ENCODE measurements at regions not wholly inside any gene's neighbourhood (a gene's known extent, or its start where the extent isn't known, plus 50 kb on each side); places are given as distances from the start of the nearest gene placed in this dataset.

DNA sequence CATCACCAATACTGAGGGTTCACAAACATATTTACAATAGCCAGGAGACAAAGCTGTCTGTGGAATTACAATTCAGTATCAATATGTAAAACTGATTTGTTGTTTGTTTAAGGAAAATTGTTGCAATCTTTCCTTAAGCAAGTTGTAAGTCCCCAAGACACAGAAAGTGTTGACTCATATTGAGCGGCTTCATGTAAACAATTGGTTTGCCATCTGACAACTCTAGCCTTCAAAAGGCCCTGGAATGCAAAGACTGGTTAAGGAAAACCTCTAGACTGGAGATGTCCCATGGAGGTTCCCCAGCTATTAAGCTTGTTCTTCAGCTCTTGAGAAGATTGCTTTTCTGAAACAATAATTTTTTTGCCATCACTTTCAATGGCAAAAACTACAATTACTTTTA, 283.7 kb upstream of the PROK2 start:
- H3K9ac ChIP-seq (ENCODE audit: extremely low read depth, low read length, poor library complexity, severe bottlenecking): no peak overlapping the region
- no peak overlapping the region for H3K27ac Mint-ChIP-seq

DNA sequence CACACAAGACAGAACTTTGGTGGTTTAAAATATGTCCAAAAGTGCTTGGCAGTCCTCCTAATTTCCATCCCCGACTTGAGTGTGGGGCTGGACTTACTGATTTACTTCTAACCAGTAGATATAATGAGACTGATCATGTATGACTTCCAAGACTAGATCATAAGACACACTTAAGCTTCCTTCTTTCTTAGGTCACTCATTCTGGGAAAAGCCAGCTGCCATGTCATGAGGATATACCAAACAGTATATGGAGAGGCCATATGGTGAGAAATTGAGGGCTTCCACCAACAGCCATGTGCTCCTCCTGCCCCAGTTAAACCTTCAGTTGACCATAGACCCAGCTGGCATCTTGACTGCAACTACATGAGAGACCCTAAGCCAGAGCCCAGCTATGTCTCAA, 282.8 kb upstream of the PROK2 start:
- Mint-ChIP-seq H3K27ac (no peak overlapping the region), H3K4me1 (no peaks in the 10 kb centered on the region), H3K36me3 (ENCODE audit: low read depth) (peaks cover 10% of the 10 kb centered on the region), H3K27me3 (ENCODE audit: insufficient read depth) (no peaks in the 10 kb centered on the region), H3K4me3 (no peak overlapping the region), H3K9me3 (peaks cover 19% of the 10 kb centered on the region)
- peaks cover 2% of the 10 kb centered on the region for H3K4me1 ChIP-seq (ENCODE audit: control insufficient read depth, insufficient read depth, low read length)
- H3K27me3 ChIP-seq (ENCODE audit: control insufficient read depth, insufficient read depth, low read length, poor library complexity, severe bottlenecking): no peaks in the 10 kb centered on the region
- no peak for DNase-seq
- no peak overlapping the region for H3K27ac ChIP-seq (ENCODE audit: low read depth, low read length)
- WGBS, 2 experiments (ENCODE audit: insufficient coverage in 1 of 2, insufficient read length in 1 of 2): 60 to 82% methylated on average over 1 of the region's 1 CpG
- TF ChIP-seq, protein P1, sequence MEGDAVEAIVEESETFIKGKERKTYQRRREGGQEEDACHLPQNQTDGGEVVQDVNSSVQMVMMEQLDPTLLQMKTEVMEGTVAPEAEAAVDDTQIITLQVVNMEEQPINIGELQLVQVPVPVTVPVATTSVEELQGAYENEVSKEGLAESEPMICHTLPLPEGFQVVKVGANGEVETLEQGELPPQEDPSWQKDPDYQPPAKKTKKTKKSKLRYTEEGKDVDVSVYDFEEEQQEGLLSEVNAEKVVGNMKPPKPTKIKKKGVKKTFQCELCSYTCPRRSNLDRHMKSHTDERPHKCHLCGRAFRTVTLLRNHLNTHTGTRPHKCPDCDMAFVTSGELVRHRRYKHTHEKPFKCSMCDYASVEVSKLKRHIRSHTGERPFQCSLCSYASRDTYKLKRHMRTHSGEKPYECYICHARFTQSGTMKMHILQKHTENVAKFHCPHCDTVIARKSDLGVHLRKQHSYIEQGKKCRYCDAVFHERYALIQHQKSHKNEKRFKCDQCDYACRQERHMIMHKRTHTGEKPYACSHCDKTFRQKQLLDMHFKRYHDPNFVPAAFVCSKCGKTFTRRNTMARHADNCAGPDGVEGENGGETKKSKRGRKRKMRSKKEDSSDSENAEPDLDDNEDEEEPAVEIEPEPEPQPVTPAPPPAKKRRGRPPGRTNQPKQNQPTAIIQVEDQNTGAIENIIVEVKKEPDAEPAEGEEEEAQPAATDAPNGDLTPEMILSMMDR (conservative IDR thresholded peaks at IDR 0.05): no peak
- no peaks in the 10 kb centered on the region for H3K36me3 ChIP-seq (ENCODE audit: control insufficient read depth, insufficient read depth, low read length)
- H3K4me3 ChIP-seq (ENCODE audit: low read length): no peak overlapping the region
- peaks cover 18% of the 10 kb centered on the region for H3K9me3 ChIP-seq (ENCODE audit: control insufficient read depth, low read length)
- no peak overlapping the region for H3K9ac ChIP-seq (ENCODE audit: extremely low read depth, low read length, poor library complexity, severe bottlenecking)

More for the DNA sequence above, 283.7 kb upstream of the PROK2 start:
- TF ChIP-seq, protein P1 (conservative IDR thresholded peaks at IDR 0.05): no peak
- 94 to 95% methylated on average over 1 of the region's 1 CpG for WGBS, 2 experiments (ENCODE audit: insufficient coverage in 1 of 2, insufficient read length in 1 of 2)
- DNase-seq: no peak
- Mint-ChIP-seq H3K4me1 (no peaks in the 10 kb centered on the region), H3K9me3 (peaks cover 14% of the 10 kb centered on the region), H3K36me3 (ENCODE audit: low read depth) (peaks cover 6% of the 10 kb centered on the region), H3K27me3 (ENCODE audit: insufficient read depth) (no peaks in the 10 kb centered on the region), H3K4me3 (no peak overlapping the region)
- H3K36me3 ChIP-seq (ENCODE audit: control insufficient read depth, insufficient read depth, low read length): no peaks in the 10 kb centered on the region
- H3K27ac ChIP-seq (ENCODE audit: low read depth, low read length): no peak overlapping the region
- no peak overlapping the region for H3K4me3 ChIP-seq (ENCODE audit: low read length)
- no peaks in the 10 kb centered on the region for H3K27me3 ChIP-seq (ENCODE audit: control insufficient read depth, insufficient read depth, low read length, poor library complexity, severe bottlenecking)
- peaks cover 2% of the 10 kb centered on the region for H3K4me1 ChIP-seq (ENCODE audit: control insufficient read depth, insufficient read depth, low read length)
- H3K9me3 ChIP-seq (ENCODE audit: control insufficient read depth, low read length): peaks cover 23% of the 10 kb centered on the region

DNA sequence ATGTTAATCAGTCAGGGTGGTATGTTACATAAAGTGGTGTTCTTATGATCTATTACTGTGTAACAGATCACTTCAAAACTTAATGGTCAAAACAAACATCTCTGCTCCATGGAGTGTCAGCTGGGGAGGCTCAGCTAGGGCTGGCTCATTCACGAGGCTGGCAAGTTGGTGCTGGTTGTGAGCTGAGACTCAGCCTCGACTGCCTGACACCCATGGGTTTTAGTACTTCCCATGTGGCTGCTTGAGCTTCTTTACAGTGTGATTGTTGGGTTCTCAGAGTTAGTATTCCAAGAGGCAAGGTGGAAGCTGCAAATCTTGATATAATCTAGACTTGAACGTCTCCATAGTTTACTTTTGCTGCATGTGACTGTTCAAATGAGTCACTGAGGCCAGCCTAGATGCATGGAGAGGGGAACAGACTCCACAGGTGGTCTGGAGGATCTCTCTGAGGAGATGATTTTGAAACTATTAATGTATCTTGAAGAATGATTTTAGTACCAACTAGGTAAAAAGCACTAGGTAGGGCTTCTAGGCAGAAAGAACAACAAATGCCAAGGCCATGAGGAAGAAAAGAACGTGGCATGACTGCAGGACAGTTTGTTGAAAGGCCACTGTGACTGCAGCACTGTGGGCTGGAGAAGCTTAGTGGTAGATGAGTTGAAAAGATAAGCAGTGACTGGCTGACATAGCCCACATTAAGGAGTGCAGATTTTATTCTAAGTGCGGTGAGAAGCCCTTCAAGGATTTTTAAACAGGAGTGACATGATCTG, 281.1 kb upstream of the PROK2 start:
- Histone ChIP-seq H3K9me3 (ENCODE audit: control insufficient read depth, low read length) (peaks cover 7% of the 10 kb centered on the region), H3K4me1 (ENCODE audit: control insufficient read depth, insufficient read depth, low read length) (peaks cover 2% of the 10 kb centered on the region), H3K27me3 (ENCODE audit: control insufficient read depth, insufficient read depth, low read length, poor library complexity, severe bottlenecking) (no peaks in the 10 kb centered on the region), H3K4me3 (ENCODE audit: low read length) (no peak overlapping the region), H3K27ac (ENCODE audit: low read depth, low read length) (no peak overlapping the region), H3K9ac (ENCODE audit: extremely low read depth, low read length, poor library complexity, severe bottlenecking) (no peak overlapping the region), H3K36me3 (ENCODE audit: control insufficient read depth, insufficient read depth, low read length) (no peaks in the 10 kb centered on the region)
- Mint-ChIP-seq H3K4me3 (no peak overlapping the region), H3K27ac (no peak overlapping the region), H3K9me3 (peaks cover 35% of the 10 kb centered on the region), H3K27me3 (ENCODE audit: insufficient read depth) (no peaks in the 10 kb centered on the region), H3K4me1 (no peaks in the 10 kb centered on the region), H3K36me3 (ENCODE audit: low read depth) (peaks cover 12% of the 10 kb centered on the region)
- TF ChIP-seq, protein P1 (conservative IDR thresholded peaks at IDR 0.05): no peak
- no peak for DNase-seq
- 84 to 90% methylated on average over 4 to 5 of the region's 5 CpGs for WGBS, 2 experiments (ENCODE audit: insufficient coverage in 1 of 2, insufficient read length in 1 of 2)
